ENCODE measurements at regions not wholly inside any gene's neighbourhood (a gene's known extent, or its start where the extent isn't known, plus 50 kb on each side); places are given as distances from the start of the nearest gene placed in this dataset.

DNA sequence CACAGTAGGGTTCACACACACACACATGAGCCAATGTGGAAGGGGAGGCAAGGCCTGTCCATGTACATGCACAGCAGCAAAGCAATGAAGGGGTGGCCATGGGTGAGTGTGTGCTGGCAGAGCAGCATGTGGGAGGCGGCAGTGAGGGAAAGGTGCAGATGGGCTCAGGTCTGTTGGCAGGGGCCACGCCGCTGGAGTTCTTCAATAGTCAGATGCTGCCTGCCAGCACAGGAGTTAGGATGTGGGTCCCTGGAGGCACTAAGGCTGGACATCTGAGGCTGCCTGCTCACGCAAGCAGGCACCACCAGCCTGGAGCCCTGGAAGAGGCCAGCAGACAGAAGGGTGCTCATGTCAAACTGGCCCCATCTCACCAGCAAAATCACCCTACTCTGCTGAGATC lies 1304.9 kb downstream of the DSC3 start:
- TF ChIP-seq, protein P1, sequence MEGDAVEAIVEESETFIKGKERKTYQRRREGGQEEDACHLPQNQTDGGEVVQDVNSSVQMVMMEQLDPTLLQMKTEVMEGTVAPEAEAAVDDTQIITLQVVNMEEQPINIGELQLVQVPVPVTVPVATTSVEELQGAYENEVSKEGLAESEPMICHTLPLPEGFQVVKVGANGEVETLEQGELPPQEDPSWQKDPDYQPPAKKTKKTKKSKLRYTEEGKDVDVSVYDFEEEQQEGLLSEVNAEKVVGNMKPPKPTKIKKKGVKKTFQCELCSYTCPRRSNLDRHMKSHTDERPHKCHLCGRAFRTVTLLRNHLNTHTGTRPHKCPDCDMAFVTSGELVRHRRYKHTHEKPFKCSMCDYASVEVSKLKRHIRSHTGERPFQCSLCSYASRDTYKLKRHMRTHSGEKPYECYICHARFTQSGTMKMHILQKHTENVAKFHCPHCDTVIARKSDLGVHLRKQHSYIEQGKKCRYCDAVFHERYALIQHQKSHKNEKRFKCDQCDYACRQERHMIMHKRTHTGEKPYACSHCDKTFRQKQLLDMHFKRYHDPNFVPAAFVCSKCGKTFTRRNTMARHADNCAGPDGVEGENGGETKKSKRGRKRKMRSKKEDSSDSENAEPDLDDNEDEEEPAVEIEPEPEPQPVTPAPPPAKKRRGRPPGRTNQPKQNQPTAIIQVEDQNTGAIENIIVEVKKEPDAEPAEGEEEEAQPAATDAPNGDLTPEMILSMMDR (IDR thresholded peaks at IDR 0.05; ENCODE audit: low read depth, low read length, poor library complexity, severe bottlenecking): no peak
- no peak for TF ChIP-seq EZH2phosphoT487 (IDR thresholded peaks at IDR 0.05; ENCODE audit: borderline replicate concordance, low read length)

Measured in DOHH2 (cell line).